SK-N-MC (cell line): ENCODE measurements at regions not wholly inside any gene's neighbourhood (a gene's known extent, or its start where the extent isn't known, plus 50 kb on each side); places are given as distances from the start of the nearest gene placed in this dataset.

Experiments used
- EZH2 ChIP-seq: fragments of 200-600 bp; sonication (generic); IDR thresholded peaks from one replicate; pipeline ENCODE4 v1.6.1; 2017; ENCODE audit warnings: antibody characterized with exemption
- POLR2AphosphoS5 ChIP-seq: IDR thresholded peaks from 2 replicates; pipeline ENCODE4 v1.6.1; 2012; ENCODE audit warnings: mild to moderate bottlenecking, low read depth, low read length, borderline replicate concordance

DNA sequence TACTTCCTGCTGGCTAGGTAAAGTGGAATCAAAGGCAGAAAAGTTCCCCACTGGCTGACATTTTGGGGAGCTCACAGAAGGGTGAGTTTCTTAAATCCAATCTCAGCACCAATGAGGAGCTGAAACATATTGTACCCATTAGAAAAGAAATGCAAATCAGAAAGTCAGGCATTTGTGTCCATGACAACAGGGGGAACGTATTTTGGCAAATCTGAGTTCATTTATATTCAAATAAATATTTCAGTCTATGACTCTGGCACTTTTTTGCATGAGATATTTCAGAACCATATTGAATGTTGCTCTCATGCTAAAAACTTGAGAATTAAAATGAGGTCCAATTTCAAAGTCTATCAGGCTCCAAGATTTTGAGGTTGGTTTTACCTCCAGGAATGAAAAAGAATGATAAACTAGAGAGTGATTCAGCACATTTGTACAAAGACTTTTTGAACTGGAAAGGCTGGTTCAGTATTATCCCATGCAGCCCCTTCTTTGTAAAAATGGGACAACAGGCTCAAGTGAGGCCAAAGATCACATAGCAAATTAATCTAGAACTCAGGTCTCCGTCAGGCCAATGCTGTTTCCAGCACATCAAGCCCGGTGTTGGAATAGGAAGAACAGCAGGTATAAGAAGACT, 202.2 kb downstream of the RRAGC start:
- no peak for TF ChIP-seq POLR2AphosphoS5
- TF ChIP-seq EZH2, result no peak
